ENCODE measurements at regions not wholly inside any gene's neighbourhood (a gene's known extent, or its start where the extent isn't known, plus 50 kb on each side); places are given as distances from the start of the nearest gene placed in this dataset.

- Histone ChIP-seq H3K4me1 (no peaks in the 10 kb centered on the region), H3K36me3 (no peaks in the 10 kb centered on the region), H3K9me3 (no peaks in the 10 kb centered on the region), H3K4me3 (no peak overlapping the region), H3K27me3 (ENCODE audit: low read depth) (no peaks in the 10 kb centered on the region), H3K27ac (no peak overlapping the region)
- no peak for TF ChIP-seq CTCF (IDR thresholded peaks at IDR 0.05)
- intact Hi-C loops (cut with DNase I), result no loop called here
- ATAC-seq (no peak), DNase-seq (no peak)
Observed at GRCh38 chr9:78786794-78787193, 489.9 kb downstream of the PSAT1 start.

- intact Hi-C loops (cut with DNase I), result no loop called here
- DNase-seq (no peak), ATAC-seq (no peak)
- Histone ChIP-seq H3K4me1 (no peaks in the 10 kb centered on the region), H3K27ac (no peak overlapping the region), H3K36me3 (no peaks in the 10 kb centered on the region), H3K27me3 (ENCODE audit: low read depth) (no peaks in the 10 kb centered on the region), H3K9me3 (no peaks in the 10 kb centered on the region), H3K4me3 (no peak overlapping the region)
- TF ChIP-seq CTCF (IDR thresholded peaks at IDR 0.05), result no peak
Observed at GRCh38 chr9:78788101-78788500, 491.2 kb downstream of the PSAT1 start.

- intact Hi-C loops (cut with DNase I), result no loop called here
- Histone ChIP-seq H3K4me3 (no peak overlapping the region), H3K9me3 (no peaks in the 10 kb centered on the region), H3K27ac (no peak overlapping the region), H3K27me3 (ENCODE audit: low read depth) (no peaks in the 10 kb centered on the region), H3K36me3 (no peaks in the 10 kb centered on the region), H3K4me1 (no peaks in the 10 kb centered on the region)
- no peak for DNase-seq
- ATAC-seq, result no peak
- no peak for TF ChIP-seq CTCF (IDR thresholded peaks at IDR 0.05)
Observed at GRCh38 chr9:78791779-78792178, 494.9 kb downstream of the PSAT1 start.

- TF ChIP-seq CTCF (IDR thresholded peaks at IDR 0.05), result no peak
- ATAC-seq (no peak), DNase-seq (no peak)
- Histone ChIP-seq H3K27ac (no peak overlapping the region), H3K36me3 (no peaks in the 10 kb centered on the region), H3K4me1 (no peaks in the 10 kb centered on the region), H3K9me3 (no peaks in the 10 kb centered on the region), H3K4me3 (no peak overlapping the region), H3K27me3 (ENCODE audit: low read depth) (no peaks in the 10 kb centered on the region)
- intact Hi-C loops (cut with DNase I), result no loop called here
Observed at GRCh38 chr9:78792745-78793144, 495.8 kb downstream of the PSAT1 start.

- no peaks in the 10 kb centered on the region for H3K36me3 ChIP-seq
- H3K27ac ChIP-seq, result no peak overlapping the region
- H3K27me3 ChIP-seq (ENCODE audit: low read depth), result no peaks in the 10 kb centered on the region
- DNase-seq, result no peak
- no peak overlapping the region for H3K4me3 ChIP-seq
- no peak for TF ChIP-seq CTCF (IDR thresholded peaks at IDR 0.05)
- no peak for ATAC-seq
- no peaks in the 10 kb centered on the region for H3K4me1 ChIP-seq
- intact Hi-C loops (cut with DNase I), result no loop called here
- no peaks in the 10 kb centered on the region for H3K9me3 ChIP-seq
Observed at GRCh38 chr9:78805771-78806170, 508.8 kb downstream of the PSAT1 start.

Data from lower lobe of right lung (tissue), 2 donors.